Keratinocyte (primary cell): ENCODE measurements at regions not wholly inside any gene's neighbourhood (a gene's known extent, or its start where the extent isn't known, plus 50 kb on each side); places are given as distances from the start of the nearest gene placed in this dataset.

ENCODE experiments used
- DNase-seq: peaks from one replicate; pipeline ENCODE4 v3.0.0-alpha.2; 2011; ENCODE audit warnings: low read depth, missing footprints, low spot score
- FAIRE-seq: peaks from 2 replicates; lab custom pipeline; 2011; peaks lifted over from hg19 to GRCh38; lab: Jason Lieb, UNC
- H2AFZ ChIP-seq: 2 replicates; pipeline ENCODE4 v1.6.0; 2012; ENCODE audit warnings: low read length, control low read depth, inconsistent platforms; ENCODE audit not compliant: control insufficient read depth
- H3K27ac ChIP-seq: 2 replicates; pipeline ENCODE4 v1.5.1; 2011; ENCODE audit warnings: low read length; ENCODE audit not compliant: control insufficient read depth, insufficient read depth
- H3K27me3 ChIP-seq: 3 replicates; pipeline ENCODE4 v1.6.0; 2011; ENCODE audit warnings: low read length; ENCODE audit not compliant: control insufficient read depth, insufficient read depth; ENCODE audit errors: extremely low read depth
- H3K36me3 ChIP-seq, 2 experiments: 2 replicates in 1 of 2; 3 replicates in 1 of 2; pipeline ENCODE4 v1.5.1; 2011; ENCODE audit warnings: low read length in 2 of 2, mild to moderate bottlenecking in 1 of 2; ENCODE audit not compliant: control insufficient read depth in 2 of 2, insufficient read depth in 2 of 2; ENCODE audit errors: extremely low read depth in 1 of 2
- H3K4me1 ChIP-seq: 3 replicates; pipeline ENCODE4 v1.5.1; 2011; ENCODE audit warnings: low read length; ENCODE audit not compliant: control insufficient read depth, insufficient read depth; ENCODE audit errors: extremely low read depth
- H3K4me2 ChIP-seq: 3 replicates; pipeline ENCODE4 v1.6.0; 2011; ENCODE audit warnings: low read depth, low read length; ENCODE audit not compliant: control insufficient read depth, insufficient read depth; ENCODE audit errors: extremely low read depth
- H3K4me3 ChIP-seq, 3 experiments: fragments of 200-600 bp in 1 of 3; sonication (generic) in 1 of 3; 2 replicates in 2 of 3; 3 replicates in 1 of 3; pipeline ENCODE4 v1.5.1; 2011 to 2016; ENCODE audit warnings: low read length in 3 of 3, mild to moderate bottlenecking in 3 of 3, control low read depth in 2 of 3, inconsistent platforms in 1 of 3, low read depth in 1 of 3, mixed read lengths in 1 of 3, mixed run types in 1 of 3, moderate library complexity in 1 of 3; ENCODE audit not compliant: control insufficient read depth in 2 of 3, insufficient read depth in 2 of 3; ENCODE audit errors: extremely low read depth in 1 of 3
- H3K79me2 ChIP-seq: 2 replicates; pipeline ENCODE4 v1.6.0; 2012; ENCODE audit warnings: low read length; ENCODE audit not compliant: control insufficient read depth, insufficient read depth
- H3K9ac ChIP-seq: 3 replicates; pipeline ENCODE4 v1.6.0; 2011; ENCODE audit warnings: low read length; ENCODE audit not compliant: control insufficient read depth, insufficient read depth; ENCODE audit errors: extremely low read depth
- H3K9me1 ChIP-seq: 3 replicates; pipeline ENCODE4 v1.6.0; 2011; ENCODE audit warnings: low read length; ENCODE audit not compliant: control insufficient read depth, insufficient read depth; ENCODE audit errors: extremely low read depth
- H3K9me3 ChIP-seq: 2 replicates; pipeline ENCODE4 v1.5.1; 2012; ENCODE audit warnings: low read depth, low read length; ENCODE audit not compliant: control insufficient read depth
- H4K20me1 ChIP-seq: 3 replicates; pipeline ENCODE4 v1.6.0; 2011; ENCODE audit warnings: low read length; ENCODE audit not compliant: control insufficient read depth, insufficient read depth; ENCODE audit errors: extremely low read depth
- EZH2 ChIP-seq: IDR thresholded peaks from one replicate; pipeline ENCODE4 v1.6.1; 2012; ENCODE audit warnings: inconsistent platforms, mild to moderate bottlenecking, low read length, moderate library complexity
- dilution Hi-C: fragments of 300-500 bp; cut with MboI; formaldehyde crosslinking; loops from one replicate; pipeline ENCODE4 v1.7.0; 2020; ENCODE audit warnings: low sequenced_read_pairs; ENCODE audit not compliant: extremely low pct_ligation_motif_present
- TF ChIP-seq, protein P1 (sequence below), 3 experiments: IDR thresholded peaks in 1 of 3; conservative IDR thresholded peaks in 1 of 3; optimal IDR thresholded peaks in 1 of 3; 2 replicates in 2 of 3; 3 replicates in 1 of 3; pipeline versions ENCODE3 to v1.5.1; 2011; ENCODE audit warnings: low read length in 3 of 3, mild to moderate bottlenecking in 3 of 3, moderate library complexity in 2 of 3, control low read depth in 1 of 3, inconsistent platforms in 1 of 3; ENCODE audit not compliant: insufficient read depth in 2 of 3; ENCODE audit errors: extremely low read depth in 1 of 3

GRCh38 chr7:25859412-25860274 is 292.4 kb upstream of the NFE2L3 start:
- H3K27ac ChIP-seq: no peak overlapping the region
- H3K36me3 ChIP-seq: no peaks in the 10 kb centered on the region
- no peak overlapping the region for H3K9ac ChIP-seq
- H3K9me3 ChIP-seq: no peaks in the 10 kb centered on the region
- H3K79me2 ChIP-seq: no peaks in the 10 kb centered on the region
- H3K4me1 ChIP-seq: peaks cover 27% of the 10 kb centered on the region
- no peak overlapping the region for H3K4me3 ChIP-seq
- no peaks in the 10 kb centered on the region for H3K9me1 ChIP-seq
- no peak overlapping the region for H3K4me2 ChIP-seq
- no peak for DNase-seq
- no peak for FAIRE-seq
- H3K27me3 ChIP-seq: no peaks in the 10 kb centered on the region
- TF ChIP-seq, protein P1, sequence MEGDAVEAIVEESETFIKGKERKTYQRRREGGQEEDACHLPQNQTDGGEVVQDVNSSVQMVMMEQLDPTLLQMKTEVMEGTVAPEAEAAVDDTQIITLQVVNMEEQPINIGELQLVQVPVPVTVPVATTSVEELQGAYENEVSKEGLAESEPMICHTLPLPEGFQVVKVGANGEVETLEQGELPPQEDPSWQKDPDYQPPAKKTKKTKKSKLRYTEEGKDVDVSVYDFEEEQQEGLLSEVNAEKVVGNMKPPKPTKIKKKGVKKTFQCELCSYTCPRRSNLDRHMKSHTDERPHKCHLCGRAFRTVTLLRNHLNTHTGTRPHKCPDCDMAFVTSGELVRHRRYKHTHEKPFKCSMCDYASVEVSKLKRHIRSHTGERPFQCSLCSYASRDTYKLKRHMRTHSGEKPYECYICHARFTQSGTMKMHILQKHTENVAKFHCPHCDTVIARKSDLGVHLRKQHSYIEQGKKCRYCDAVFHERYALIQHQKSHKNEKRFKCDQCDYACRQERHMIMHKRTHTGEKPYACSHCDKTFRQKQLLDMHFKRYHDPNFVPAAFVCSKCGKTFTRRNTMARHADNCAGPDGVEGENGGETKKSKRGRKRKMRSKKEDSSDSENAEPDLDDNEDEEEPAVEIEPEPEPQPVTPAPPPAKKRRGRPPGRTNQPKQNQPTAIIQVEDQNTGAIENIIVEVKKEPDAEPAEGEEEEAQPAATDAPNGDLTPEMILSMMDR (optimal IDR thresholded peaks at IDR 0.05 in 1 of 3, IDR thresholded peaks at IDR 0.05 in 1 of 3, conservative IDR thresholded peaks at IDR 0.05 in 1 of 3; ENCODE audit: extremely low read depth in 1 of 3, insufficient read depth in 2 of 3, low read length in 3 of 3): no peak
- no peak for TF ChIP-seq EZH2
- dilution Hi-C loops: no loop called here
- H2AFZ ChIP-seq: no peak overlapping the region
- H4K20me1 ChIP-seq: no peaks in the 10 kb centered on the region

- Histone ChIP-seq H2AFZ (peak overlapping the region; percentile 54), H3K36me3 (no peaks in the 10 kb centered on the region), H3K27me3 (peaks cover 3% of the 10 kb centered on the region), H3K9me3 (no peaks in the 10 kb centered on the region), H3K4me1 (peaks cover 24% of the 10 kb centered on the region), H4K20me1 (no peaks in the 10 kb centered on the region), H3K9ac (peak overlapping the region; percentile 43), H3K27ac (peak overlapping the region; percentile 55), H3K79me2 (no peaks in the 10 kb centered on the region), H3K9me1 (no peaks in the 10 kb centered on the region), H3K4me2 (peak overlapping the region; percentile 62), H3K4me3 (peak overlapping the region in 2 of 3 experiments; percentile 48 to 60)
- FAIRE-seq: no peak
- TF ChIP-seq EZH2: no peak
- TF ChIP-seq, protein P1 (optimal IDR thresholded peaks at IDR 0.05 in 1 of 3, IDR thresholded peaks at IDR 0.05 in 1 of 3, conservative IDR thresholded peaks at IDR 0.05 in 1 of 3; ENCODE audit: extremely low read depth in 1 of 3, insufficient read depth in 2 of 3, low read length in 3 of 3): no peak
- no peak for DNase-seq
- dilution Hi-C loops: no loop called here
These were observed 291.5 kb upstream of the NFE2L3 start for GRCh38 chr7:25860275-25861163.
